Urothelium cell line (cell line): ENCODE measurements at regions not wholly inside any gene's neighbourhood (a gene's known extent, or its start where the extent isn't known, plus 50 kb on each side); places are given as distances from the start of the nearest gene placed in this dataset.

ENCODE experiments used
- DNase-seq: peaks from one replicate; pipeline ENCODE4 v3.0.0; 2011; ENCODE audit warnings: low spot score, mixed read lengths
- FAIRE-seq: peaks from 2 replicates; lab custom pipeline; 2011; peaks lifted over from hg19 to GRCh38; lab: Jason Lieb, UNC

DNA sequence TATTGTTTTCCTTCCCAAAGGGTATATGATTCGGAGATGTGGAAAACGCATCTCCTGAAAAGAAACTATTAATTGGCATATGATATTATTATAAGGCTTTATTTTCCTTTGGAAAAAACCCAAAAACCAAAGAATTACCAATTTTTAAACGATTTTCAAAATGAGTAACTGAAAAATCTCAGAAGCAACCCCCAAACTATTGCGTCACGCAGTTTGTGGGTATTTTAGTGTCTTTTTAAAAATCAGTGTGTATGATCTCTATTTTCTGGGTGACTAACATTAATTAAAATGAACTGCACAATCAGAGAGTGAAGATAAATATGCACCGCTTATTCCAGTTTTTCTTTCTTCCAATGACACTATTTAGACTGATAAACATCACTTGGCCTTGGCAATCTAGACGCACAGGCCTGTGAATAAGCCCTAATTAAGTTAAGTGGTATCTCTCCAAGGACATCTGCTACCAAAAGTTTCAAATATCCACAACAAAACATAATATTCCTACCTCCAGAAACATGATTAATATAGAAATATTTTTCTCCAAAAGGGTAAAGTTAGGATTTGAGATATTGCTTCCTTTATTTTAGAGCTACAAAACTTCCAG, 511.5 kb upstream of the FAM241A start:
- no peak for DNase-seq
- FAIRE-seq: no peak

GRCh38 chr4:111635646-111636045, 509.6 kb upstream of the FAM241A start:
- DNase-seq: no peak
- no peak for FAIRE-seq

GRCh38 chr4:111636961-111637585, 508.2 kb upstream of the FAM241A start:
- FAIRE-seq (no peak), DNase-seq (no peak)

DNA sequence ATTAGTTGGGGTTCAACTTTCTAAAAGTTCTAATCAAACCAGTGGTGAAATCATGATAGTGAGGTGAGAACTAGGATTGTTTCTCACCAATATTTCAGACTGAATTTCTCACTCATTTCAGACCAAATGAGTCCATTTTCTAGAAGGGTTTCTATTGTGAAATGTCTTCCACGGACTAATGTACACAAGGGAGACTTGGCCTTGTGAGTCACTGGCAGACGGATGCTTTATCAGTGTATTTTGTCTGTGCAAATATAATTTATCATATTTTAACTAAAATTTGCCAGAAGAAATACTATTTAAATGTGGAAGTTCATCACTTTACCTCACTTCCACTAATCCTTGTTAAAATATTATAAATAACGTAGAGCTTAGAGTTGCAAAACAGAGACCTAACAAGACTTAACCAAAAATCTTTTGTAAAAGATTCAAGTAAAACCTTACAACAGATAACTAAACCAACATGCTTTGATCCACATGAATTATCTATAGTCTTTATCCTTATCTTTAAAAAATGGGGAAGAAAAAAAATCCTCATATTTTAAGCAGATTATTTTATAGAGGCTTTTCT, 506.0 kb upstream of the FAM241A start:
- no peak for DNase-seq
- FAIRE-seq: no peak

- peak; percentile 21 for DNase-seq
- FAIRE-seq: no peak
Observed at GRCh38 chr4:111639876-111640275, 505.4 kb upstream of the FAM241A start.

GRCh38 chr4:111641813-111642579, 503.3 kb upstream of the FAM241A start:
- DNase-seq: peak; percentile 67
- FAIRE-seq: no peak

GRCh38 chr4:111648056-111648455, 497.2 kb upstream of the FAM241A start:
- FAIRE-seq: no peak

DNA sequence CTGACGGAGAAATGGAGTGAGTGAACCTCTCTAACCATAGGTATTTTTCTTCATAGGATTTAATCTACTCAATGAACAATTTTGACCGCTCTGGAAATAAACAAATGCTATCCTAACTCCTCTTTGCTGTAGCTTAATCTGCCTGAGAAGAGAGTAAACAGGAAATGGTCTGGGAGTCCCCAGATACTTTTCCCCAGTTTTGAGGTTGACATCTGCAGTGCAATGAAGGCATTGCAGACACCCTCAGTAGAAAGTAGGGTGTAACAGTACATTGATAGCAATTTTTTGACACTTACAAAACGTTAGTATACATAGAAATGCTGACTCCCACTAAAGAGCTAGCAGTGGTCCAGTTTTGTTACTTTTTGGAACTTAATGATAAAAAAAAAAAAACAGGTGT, 495.9 kb upstream of the FAM241A start:
- DNase-seq (no peak), FAIRE-seq (no peak)

More at GRCh38 chr4:111648056-111648455, 497.2 kb upstream of the FAM241A start:
- no peak for DNase-seq

DNA sequence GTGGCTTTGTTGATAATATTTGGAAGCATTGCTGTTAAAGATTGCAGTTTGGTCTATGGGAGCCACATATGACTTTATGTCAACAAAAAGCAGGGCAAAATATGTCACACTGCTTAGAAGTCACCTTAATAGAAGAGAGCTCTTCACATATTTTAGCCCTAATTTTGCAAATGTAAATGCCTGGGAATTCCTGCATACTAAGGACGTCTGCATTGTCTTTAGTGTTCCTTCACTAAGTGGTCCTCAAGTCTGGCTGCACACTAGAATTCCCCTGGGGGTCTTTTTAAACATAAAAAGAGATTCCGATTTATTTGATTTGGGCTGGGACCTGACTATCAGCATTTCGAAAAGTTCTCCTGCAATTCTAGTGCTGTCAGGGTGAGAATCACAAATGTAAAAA, 495.1 kb upstream of the FAM241A start:
- no peak for FAIRE-seq

DNA sequence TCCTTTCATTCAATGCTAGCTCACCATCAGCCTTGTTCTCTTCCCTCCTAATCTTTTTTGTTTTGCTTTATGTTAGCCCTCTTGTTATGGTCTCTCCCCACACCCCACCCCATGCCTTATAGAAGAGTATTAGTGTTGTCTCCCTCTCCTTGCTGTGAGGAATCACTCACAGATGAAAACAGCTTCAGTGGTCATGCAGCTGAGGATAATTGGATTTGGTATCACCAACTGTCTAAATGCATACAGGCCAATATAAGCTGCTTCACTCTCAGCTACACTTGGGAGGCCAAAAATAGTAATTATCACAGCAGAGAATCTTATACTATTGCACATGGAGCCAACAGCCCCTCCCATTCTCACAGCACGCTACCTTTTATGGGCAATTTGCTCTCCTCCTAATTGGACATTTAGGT, 494.6 kb upstream of the FAM241A start:
- DNase-seq (no peak), FAIRE-seq (no peak)

More for the DNA sequence above, 495.1 kb upstream of the FAM241A start:
- DNase-seq: no peak

DNA sequence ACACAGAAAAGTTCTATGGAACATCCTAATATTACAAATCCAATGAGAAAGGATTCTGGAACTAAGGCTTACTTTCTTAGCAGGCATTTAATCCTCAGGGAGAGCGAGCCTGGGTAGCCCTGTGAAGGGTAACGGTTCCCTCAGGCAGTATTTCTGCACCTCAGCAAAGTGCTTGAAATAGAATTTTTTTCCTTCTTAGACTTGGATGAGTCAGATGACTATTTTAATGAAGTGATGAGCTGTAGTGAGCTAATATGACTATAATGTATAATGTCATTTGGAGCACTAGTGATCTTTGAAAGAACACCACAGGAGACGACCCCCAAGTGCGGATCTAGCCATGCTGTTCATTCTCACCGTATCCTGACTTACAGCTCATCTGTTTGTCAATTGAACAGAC, 493.0 kb upstream of the FAM241A start:
- FAIRE-seq (no peak), DNase-seq (no peak)

GRCh38 chr4:111652986-111653385, 492.3 kb upstream of the FAM241A start:
- no peak for DNase-seq
- FAIRE-seq: no peak

DNA sequence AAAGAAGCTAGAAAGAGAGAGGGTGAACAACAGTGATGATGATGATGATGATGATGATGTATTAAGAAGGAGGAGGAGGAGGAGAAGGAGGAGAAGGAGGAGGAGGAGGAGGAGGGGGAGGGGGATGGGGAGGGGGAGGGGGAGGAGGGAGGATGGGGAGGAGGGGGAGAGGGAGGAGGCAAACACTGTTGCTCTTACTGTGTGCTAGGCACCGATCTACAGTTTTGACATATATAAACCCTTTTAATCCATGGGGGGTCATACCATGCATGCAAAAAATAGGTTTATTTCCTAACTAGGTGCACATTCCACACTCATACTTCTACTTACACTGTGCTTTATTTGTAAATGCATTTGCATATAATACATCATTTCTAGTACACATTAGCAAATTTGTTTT, 482.8 kb upstream of the FAM241A start:
- peak; percentile 74 for FAIRE-seq
- no peak for DNase-seq

- DNase-seq (no peak), FAIRE-seq (no peak)
Observed at GRCh38 chr4:111664308-111664945, 480.8 kb upstream of the FAM241A start.

DNA sequence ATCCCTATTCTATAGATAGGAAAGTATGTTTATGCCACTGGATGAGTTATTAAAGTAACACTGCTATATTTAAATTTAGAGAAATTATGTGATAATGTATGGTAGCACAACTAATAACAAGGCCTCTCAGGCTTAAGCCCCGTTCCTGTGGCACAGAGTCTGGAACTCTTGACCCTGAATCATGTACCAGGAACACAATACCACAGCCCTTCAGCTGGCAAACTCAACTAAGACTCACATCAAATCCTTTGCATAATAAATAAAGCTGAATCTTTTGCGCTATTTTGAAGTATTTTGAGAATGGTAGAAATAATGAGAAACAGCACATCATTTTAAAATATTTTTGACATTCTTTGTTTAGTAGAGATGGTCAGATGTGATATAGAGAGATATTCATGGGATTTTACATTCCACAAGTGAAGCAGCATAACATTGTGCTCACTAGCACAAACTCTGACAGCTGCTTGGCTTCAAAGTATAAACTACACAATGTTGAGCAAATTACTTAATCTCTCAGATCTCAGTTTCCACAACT, 478.4 kb upstream of the FAM241A start:
- DNase-seq: no peak
- FAIRE-seq: no peak

DNA sequence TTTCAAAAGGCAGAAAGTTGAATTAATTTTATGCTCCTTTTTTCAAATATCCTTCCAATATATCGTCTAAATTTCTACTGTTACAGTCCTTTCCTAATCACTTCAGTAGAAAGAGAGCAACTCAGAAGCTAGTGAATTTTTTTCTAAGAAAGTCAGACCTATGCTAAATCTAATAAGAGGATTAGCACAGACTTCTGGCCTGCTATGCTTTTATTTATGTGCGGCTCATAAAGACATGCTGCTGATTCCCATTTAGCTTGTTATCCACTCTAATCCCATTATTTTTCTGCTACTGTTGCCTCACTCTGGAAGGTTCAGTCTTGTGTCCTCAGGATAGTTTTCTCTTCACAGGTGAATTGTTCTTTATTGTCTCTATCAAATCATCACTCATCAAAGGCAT, 473.5 kb upstream of the FAM241A start:
- FAIRE-seq (no peak), DNase-seq (no peak)

DNA sequence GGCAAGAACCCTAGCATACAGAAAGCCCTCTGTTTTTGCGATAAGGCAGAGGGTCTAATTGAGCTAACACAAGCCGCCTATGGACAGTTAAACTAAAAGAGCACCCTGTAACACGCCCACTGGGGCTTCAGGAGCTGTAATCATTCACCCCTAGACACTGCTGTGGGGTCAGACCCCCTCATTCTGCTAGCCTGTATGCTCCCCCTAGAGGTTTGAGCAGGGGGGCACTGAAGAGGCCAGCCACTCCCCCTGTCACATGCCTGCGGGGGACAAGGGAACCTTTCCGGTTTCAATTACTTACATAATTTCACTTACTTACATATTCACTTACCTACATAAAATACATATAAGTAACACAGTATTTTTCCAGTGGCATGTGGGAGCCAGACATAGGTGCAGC, 469.5 kb upstream of the FAM241A start:
- DNase-seq: no peak
- FAIRE-seq: no peak

DNA sequence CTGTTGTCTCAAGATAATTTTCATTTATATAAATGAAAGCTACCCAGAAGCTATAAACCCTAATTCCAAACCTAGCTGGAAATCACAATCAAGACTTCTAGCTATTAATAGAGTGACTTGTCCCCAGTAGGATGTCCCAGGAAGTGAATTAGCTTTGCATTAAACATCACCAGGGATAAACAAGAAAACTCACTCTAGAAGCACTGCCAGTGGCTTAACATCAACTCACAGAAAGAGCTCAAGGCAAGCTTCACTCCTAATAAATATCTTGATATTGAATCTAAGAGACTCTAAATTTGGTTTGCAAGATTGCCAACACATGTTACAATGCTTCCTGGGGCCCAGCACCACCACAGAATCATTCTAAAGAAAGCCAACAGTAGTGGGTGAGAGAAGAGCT, 468.7 kb upstream of the FAM241A start:
- FAIRE-seq: no peak
- no peak for DNase-seq

- FAIRE-seq: no peak
Observed at GRCh38 chr4:111678479-111678878, 466.8 kb upstream of the FAM241A start.

GRCh38 chr4:111678908-111679307, 466.3 kb upstream of the FAM241A start:
- no peak for FAIRE-seq
- DNase-seq: no peak

More at GRCh38 chr4:111678479-111678878, 466.8 kb upstream of the FAM241A start:
- no peak for DNase-seq

- FAIRE-seq (no peak), DNase-seq (no peak)
Observed at GRCh38 chr4:111681270-111681669, 464.0 kb upstream of the FAM241A start.
